ENCODE measurements at regions not wholly inside any gene's neighbourhood (a gene's known extent, or its start where the extent isn't known, plus 50 kb on each side); places are given as distances from the start of the nearest gene placed in this dataset.

DNA sequence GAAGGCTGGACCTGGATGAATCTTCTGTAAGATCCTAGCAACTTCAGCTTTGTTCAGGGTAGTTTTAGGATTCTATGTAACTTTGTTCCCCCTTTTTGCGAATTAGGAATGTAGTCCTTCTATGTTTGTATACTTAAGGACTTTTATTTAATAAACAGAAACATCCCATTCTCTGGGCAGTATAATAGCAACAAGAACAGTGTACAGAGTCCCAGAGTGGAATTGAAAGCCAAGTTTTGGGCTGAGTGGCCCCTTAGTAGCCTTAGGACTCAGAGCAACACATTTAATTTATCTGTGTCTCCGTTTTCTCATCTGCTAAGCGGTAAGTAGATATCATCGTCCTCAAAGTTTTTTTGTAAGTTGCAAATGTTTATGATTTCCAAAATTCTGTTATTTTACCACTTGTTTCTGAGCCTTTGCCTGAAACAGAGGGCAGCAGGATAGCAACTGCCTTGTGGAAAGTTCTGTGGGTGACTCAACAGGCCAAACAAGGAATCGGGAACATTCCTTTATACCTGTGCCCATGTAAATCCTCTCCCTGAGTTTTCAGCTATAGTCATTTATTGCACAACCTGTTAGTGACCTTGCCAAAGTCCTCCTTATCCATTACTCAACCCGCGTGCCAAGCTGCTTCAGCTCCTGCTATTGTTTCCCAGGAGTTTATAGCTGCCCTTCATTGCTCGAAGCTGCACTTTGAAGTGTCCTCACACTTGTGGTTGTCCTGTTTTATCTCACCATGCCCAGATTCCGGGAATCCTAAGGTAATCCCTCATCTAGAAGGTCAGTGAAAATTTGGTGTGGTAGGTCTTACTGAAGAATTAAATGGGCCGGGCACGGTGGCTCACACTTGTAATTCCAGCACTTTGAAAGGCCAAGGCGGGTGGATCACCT is 199.1 kb upstream of the AHR start:
- H2AFZ ChIP-seq (ENCODE audit: low read length), result no peak overlapping the region
- TF ChIP-seq JUND (IDR thresholded peaks at IDR 0.05; ENCODE audit: low read length) (no peak), GABPA (IDR thresholded peaks at IDR 0.05; ENCODE audit: borderline replicate concordance, insufficient read depth, low read length) (no peak), TEAD4 (IDR thresholded peaks at IDR 0.05; ENCODE audit: low read depth, low read length) (no peak), CTBP2 (IDR thresholded peaks at IDR 0.05; ENCODE audit: borderline replicate concordance, insufficient read depth, insufficient read length, low read length) (no peak), TAF7 (optimal IDR thresholded peaks at IDR 0.05; ENCODE audit: borderline replicate concordance, low read depth, low read length) (no peak), KDM4A (IDR thresholded peaks at IDR 0.05; ENCODE audit: low read depth, low read length, severe bottlenecking) (no peak), RFX5 (IDR thresholded peaks at IDR 0.05; ENCODE audit: borderline replicate concordance, low read depth, low read length) (no peak), SIX5 (IDR thresholded peaks at IDR 0.05; ENCODE audit: low read depth, low read length) (no peak)
- TF ChIP-seq, protein P1, sequence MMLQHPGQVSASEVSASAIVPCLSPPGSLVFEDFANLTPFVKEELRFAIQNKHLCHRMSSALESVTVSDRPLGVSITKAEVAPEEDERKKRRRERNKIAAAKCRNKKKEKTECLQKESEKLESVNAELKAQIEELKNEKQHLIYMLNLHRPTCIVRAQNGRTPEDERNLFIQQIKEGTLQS (IDR thresholded peaks at IDR 0.05; ENCODE audit: insufficient read depth, low read depth, low read length), result no peak
- H2BK15ac ChIP-seq (ENCODE audit: low read length), result no peak overlapping the region

More for the DNA sequence above, 199.1 kb upstream of the AHR start:
- Histone ChIP-seq H2BK12ac (ENCODE audit: low read depth, low read length) (no peak overlapping the region), H4K91ac (replicated peaks; ENCODE audit: insufficient read length, low read length) (no peak overlapping the region), H3K79me2 (ENCODE audit: control insufficient read depth in 1 of 2, insufficient read depth in 2 of 2, low read length in 2 of 2) (no peaks in the 10 kb centered on the region), H2BK5ac (ENCODE audit: low read depth, low read length) (no peak overlapping the region), H4K8ac (ENCODE audit: extremely low read depth, insufficient read depth, low read length) (no peak overlapping the region), H3K4ac (replicated peaks; ENCODE audit: insufficient read length, low read depth, low read length) (no peak overlapping the region), H4K5ac (ENCODE audit: insufficient read length, low read depth, low read length) (no peak overlapping the region), H3K4me3 (ENCODE audit: extremely low read depth in 1 of 4, insufficient read depth in 2 of 4, low read depth in 3 of 4, low read length in 4 of 4) (no peak overlapping the region), H3K27ac (ENCODE audit: low read depth, low read length) (no peak overlapping the region), H3K23ac (ENCODE audit: insufficient read length) (no peak overlapping the region), H3K36me3 (ENCODE audit: control insufficient read depth in 2 of 4, insufficient read depth in 4 of 4, low read length in 3 of 4) (no peaks in the 10 kb centered on the region), H3K56ac (replicated peaks; ENCODE audit: insufficient read length, low read depth, low read length) (no peak overlapping the region), H2AK5ac (ENCODE audit: low read depth, low read length) (no peak overlapping the region), H3K9ac (replicated peaks in 1 of 4; ENCODE audit: extremely low read depth in 1 of 4, low read depth in 3 of 4, low read length in 3 of 4) (no peak overlapping the region), H3K23me2 (ENCODE audit: low read depth, low read length) (no peaks in the 10 kb centered on the region), H2BK20ac (ENCODE audit: low read length) (no peak overlapping the region), H3K14ac (ENCODE audit: insufficient read length) (no peak overlapping the region), H4K20me1 (replicated peaks in 1 of 2; ENCODE audit: control insufficient read depth in 1 of 2, insufficient read depth in 2 of 2, low read length in 2 of 2) (no peaks in the 10 kb centered on the region), H3K9me3 (ENCODE audit: insufficient read depth in 2 of 2, low read depth in 1 of 2, low read length in 1 of 2) (no peaks in the 10 kb centered on the region), H2BK120ac (replicated peaks; ENCODE audit: low read depth, low read length) (no peak overlapping the region), H3K4me1 (replicated peaks in 1 of 4; ENCODE audit: control insufficient read depth in 3 of 4, insufficient read depth in 4 of 4, low read length in 3 of 4) (0 out of 7 replicates have a peak, but pooled peaks cover 0 to 4% (median under 1%) of the 10 kb centered on the region in 4 experiments), H3K4me2 (ENCODE audit: insufficient read depth in 1 of 2, low read depth in 2 of 2, low read length in 2 of 2) (no peak overlapping the region), H3K18ac (ENCODE audit: extremely low read depth, low read length) (no peak overlapping the region), H3K27me3 (replicated peaks in 1 of 4; ENCODE audit: control insufficient read depth in 3 of 4, extremely low read depth in 1 of 4, insufficient read depth in 3 of 4, low read length in 3 of 4) (no peaks in the 10 kb centered on the region), H3K79me1 (ENCODE audit: low read depth, low read length) (no peaks in the 10 kb centered on the region)
- WGBS, 2 experiments (ENCODE audit: extremely low coverage in 1 of 2, insufficient coverage in 1 of 2, insufficient read length in 1 of 2, insufficient replicate concordance in 2 of 2, low coverage in 1 of 2, low lambda C conversion rate in 2 of 2, missing lambda C conversion rate in 1 of 2), result 94% methylated on average over 12 of the region's 12 CpGs; no CpG with 5 or more reads in 1 of the 2 experiments
- POLR2A ChIA-PET (ENCODE audit: partially characterized antibody), result no interaction called here
- no peak for DNase-seq (ENCODE audit: low read depth in 1 of 2, low spot score in 2 of 2)
- CTCF ChIA-PET (ENCODE audit: partially characterized antibody), result no interaction called here
- FAIRE-seq, result no peak
